ENCODE measurements at regions not wholly inside any gene's neighbourhood (a gene's known extent, or its start where the extent isn't known, plus 50 kb on each side); places are given as distances from the start of the nearest gene placed in this dataset.
"Not testable (repeated sequence)": the region's sequence is repeated elsewhere in the genome, so short reads cannot be mapped to it uniquely, and the experiment has no call there.

DNA sequence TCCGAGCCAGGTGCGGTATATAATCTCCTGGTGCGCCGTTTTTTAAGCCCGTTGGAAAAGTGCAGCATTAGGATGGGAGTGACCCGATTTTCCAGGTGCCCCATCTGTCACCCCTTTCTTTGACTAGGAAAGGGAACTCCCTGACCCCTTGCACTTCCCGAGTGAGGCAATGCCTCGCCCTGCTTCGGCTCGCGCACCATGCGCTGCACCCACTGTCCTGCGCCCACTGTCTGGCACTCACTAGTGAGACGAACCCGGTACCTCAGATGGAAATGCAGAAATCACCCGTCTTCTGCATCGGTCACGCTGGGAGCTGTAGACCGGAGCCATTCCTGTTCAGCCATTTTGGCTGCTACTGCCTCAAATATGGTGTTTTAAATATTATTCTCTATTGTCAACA lies 198.0 kb downstream of the MEIS1 start:
- H2AFZ ChIP-seq (ENCODE audit: insufficient read depth, low read length, poor library complexity); H3K4ac ChIP-seq (ENCODE audit: low read depth, low read length); H3K79me2 ChIP-seq (ENCODE audit: control insufficient read depth, insufficient read depth, low read length, poor library complexity); H3K14ac ChIP-seq (ENCODE audit: low read length); DNase-seq; H3K9me3 ChIP-seq (ENCODE audit: insufficient read depth, low read depth, low read length); H3K9ac ChIP-seq (ENCODE audit: low read length); H4K12ac ChIP-seq (ENCODE audit: low read depth, low read length); H3K27ac ChIP-seq (ENCODE audit: low read depth, low read length); H3K4me3 ChIP-seq (ENCODE audit: low read depth, low read length); H3K23ac ChIP-seq (ENCODE audit: low read length); H4K91ac ChIP-seq (ENCODE audit: low read depth, low read length); H2BK5ac ChIP-seq (ENCODE audit: low read depth, low read length, poor library complexity); H3K79me1 ChIP-seq (ENCODE audit: low read length); H3K36me3 ChIP-seq (ENCODE audit: control insufficient read depth in 1 of 2, insufficient read depth in 2 of 2, low read length in 2 of 2); H3K27me3 ChIP-seq (ENCODE audit: insufficient read depth, low read length); H3K18ac ChIP-seq (ENCODE audit: low read length); H3K4me2 ChIP-seq (ENCODE audit: low read length); H4K8ac ChIP-seq (ENCODE audit: low read depth, low read length); H2BK120ac ChIP-seq (ENCODE audit: insufficient read depth, low read length, poor library complexity); H2AK5ac ChIP-seq (ENCODE audit: low read length); H3K4me1 ChIP-seq (ENCODE audit: control insufficient read depth in 1 of 2, insufficient read depth in 2 of 2, low read length in 2 of 2); H2BK12ac ChIP-seq (ENCODE audit: low read length): not testable (repeated sequence)
- WGBS (ENCODE audit: extremely low coverage, insufficient coverage, insufficient read length): no CpG with 5 or more reads among the region's 19 CpGs

DNA sequence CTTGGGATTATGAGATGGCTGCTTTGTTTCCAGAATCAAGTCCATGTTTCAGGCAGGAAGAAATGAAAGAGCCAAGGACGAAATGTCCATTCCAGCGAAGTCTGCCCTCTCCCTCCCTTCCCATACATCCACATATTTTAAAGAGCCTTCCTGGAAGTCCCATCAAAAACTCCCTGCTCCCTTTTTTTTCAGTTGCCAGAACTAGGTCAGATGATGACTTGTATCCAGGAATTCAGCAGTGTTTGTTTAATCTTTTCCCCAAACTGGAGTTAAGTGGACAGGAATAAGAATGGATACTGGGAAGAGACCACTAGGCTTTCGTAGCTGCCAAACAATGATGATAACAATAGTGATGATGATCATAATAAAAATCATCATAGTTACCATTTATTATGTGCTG lies 198.7 kb downstream of the MEIS1 start:
- Histone ChIP-seq H2BK120ac (ENCODE audit: insufficient read depth, low read length, poor library complexity) (no peak overlapping the region), H3K18ac (ENCODE audit: low read length) (no peak overlapping the region), H3K4me2 (ENCODE audit: low read length) (no peak overlapping the region), H4K12ac (ENCODE audit: low read depth, low read length) (no peak overlapping the region), H4K91ac (ENCODE audit: low read depth, low read length) (no peak overlapping the region), H3K27ac (ENCODE audit: low read depth, low read length) (no peak overlapping the region), H3K9ac (ENCODE audit: low read length) (no peak overlapping the region), H2AK5ac (ENCODE audit: low read length) (no peak overlapping the region), H3K4ac (ENCODE audit: low read depth, low read length) (no peak overlapping the region), H2BK12ac (ENCODE audit: low read length) (no peak overlapping the region), H3K36me3 (ENCODE audit: control insufficient read depth in 1 of 2, insufficient read depth in 2 of 2, low read length in 2 of 2) (no peaks in the 10 kb centered on the region), H3K4me1 (ENCODE audit: control insufficient read depth in 1 of 2, insufficient read depth in 2 of 2, low read length in 2 of 2) (no peaks in the 10 kb centered on the region), H2BK5ac (ENCODE audit: low read depth, low read length, poor library complexity) (no peak overlapping the region), H3K79me2 (ENCODE audit: control insufficient read depth, insufficient read depth, low read length, poor library complexity) (no peaks in the 10 kb centered on the region), H3K14ac (ENCODE audit: low read length) (no peak overlapping the region), H4K8ac (ENCODE audit: low read depth, low read length) (no peak overlapping the region), H3K23ac (ENCODE audit: low read length) (no peak overlapping the region), H3K9me3 (ENCODE audit: insufficient read depth, low read depth, low read length) (peaks cover 2% of the 10 kb centered on the region), H3K4me3 (ENCODE audit: low read depth, low read length) (no peak overlapping the region), H2AFZ (ENCODE audit: insufficient read depth, low read length, poor library complexity) (no peak overlapping the region), H3K27me3 (ENCODE audit: insufficient read depth, low read length) (no peaks in the 10 kb centered on the region), H3K79me1 (ENCODE audit: low read length) (no peaks in the 10 kb centered on the region)
- no CpG with 5 or more reads among the region's 3 CpGs for WGBS (ENCODE audit: extremely low coverage, insufficient coverage, insufficient read length)
- DNase-seq: no peak

DNA sequence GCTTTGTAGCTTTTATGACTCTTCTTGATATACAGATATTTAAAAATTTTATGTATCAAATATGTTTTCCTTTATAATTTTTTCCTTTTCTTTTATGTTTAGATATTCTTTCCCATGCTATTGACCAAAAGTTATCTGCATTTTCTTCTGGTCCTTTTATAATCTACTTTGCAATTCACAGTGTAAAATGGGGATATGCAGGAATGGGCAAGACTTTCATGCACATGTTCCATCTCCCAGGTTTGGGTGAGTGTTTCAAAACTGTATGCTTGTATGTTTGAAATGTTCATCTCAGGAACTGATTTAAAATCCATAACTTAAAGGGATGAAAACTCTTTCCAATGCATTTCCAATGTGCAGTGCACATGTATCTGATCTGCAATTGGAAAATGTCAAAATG lies 199.9 kb downstream of the MEIS1 start:
- no peak overlapping the region for H3K18ac ChIP-seq (ENCODE audit: low read length)
- H2BK120ac ChIP-seq (ENCODE audit: insufficient read depth, low read length, poor library complexity): no peak overlapping the region
- H3K4me1 ChIP-seq (ENCODE audit: control insufficient read depth in 1 of 2, insufficient read depth in 2 of 2, low read length in 2 of 2): no peaks in the 10 kb centered on the region
- H3K27ac ChIP-seq (ENCODE audit: low read depth, low read length): no peak overlapping the region
- no peak overlapping the region for H3K14ac ChIP-seq (ENCODE audit: low read length)
- H3K4ac ChIP-seq (ENCODE audit: low read depth, low read length): no peak overlapping the region
- H3K9ac ChIP-seq (ENCODE audit: low read length): no peak overlapping the region
- H3K27me3 ChIP-seq (ENCODE audit: insufficient read depth, low read length): no peaks in the 10 kb centered on the region
- DNase-seq: no peak
- H3K79me2 ChIP-seq (ENCODE audit: control insufficient read depth, insufficient read depth, low read length, poor library complexity): no peaks in the 10 kb centered on the region
- no peaks in the 10 kb centered on the region for H3K36me3 ChIP-seq (ENCODE audit: control insufficient read depth in 1 of 2, insufficient read depth in 2 of 2, low read length in 2 of 2)
- no peaks in the 10 kb centered on the region for H3K79me1 ChIP-seq (ENCODE audit: low read length)
- H4K12ac ChIP-seq (ENCODE audit: low read depth, low read length): no peak overlapping the region
- H2BK5ac ChIP-seq (ENCODE audit: low read depth, low read length, poor library complexity): no peak overlapping the region
- no peak overlapping the region for H2BK12ac ChIP-seq (ENCODE audit: low read length)
- no peak overlapping the region for H4K91ac ChIP-seq (ENCODE audit: low read depth, low read length)
- H3K23ac ChIP-seq (ENCODE audit: low read length): no peak overlapping the region
- peaks cover 2% of the 10 kb centered on the region for H3K9me3 ChIP-seq (ENCODE audit: insufficient read depth, low read depth, low read length)
- H4K8ac ChIP-seq (ENCODE audit: low read depth, low read length): no peak overlapping the region
- no peak overlapping the region for H3K4me2 ChIP-seq (ENCODE audit: low read length)
- no peak overlapping the region for H3K4me3 ChIP-seq (ENCODE audit: low read depth, low read length)
- no peak overlapping the region for H2AFZ ChIP-seq (ENCODE audit: insufficient read depth, low read length, poor library complexity)
- no peak overlapping the region for H2AK5ac ChIP-seq (ENCODE audit: low read length)

DNA sequence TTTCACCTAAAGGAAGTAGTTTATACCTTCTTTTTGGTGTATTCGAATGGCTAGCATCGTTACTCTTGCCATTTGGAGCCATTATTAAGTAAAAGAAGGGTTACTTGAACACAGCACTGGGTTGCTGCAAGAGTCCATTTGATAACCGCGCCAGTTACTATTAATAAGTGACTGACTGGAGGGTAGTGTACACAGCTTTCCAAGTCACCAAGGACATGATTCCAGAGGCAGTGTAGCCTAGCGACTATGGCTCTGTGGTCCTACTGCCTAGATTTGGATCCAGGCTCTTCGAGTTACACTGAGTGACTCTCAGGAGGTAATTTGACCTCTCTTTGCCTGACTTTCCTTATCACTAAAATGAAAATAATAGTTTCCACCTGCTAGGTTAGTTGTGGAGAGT lies 206.8 kb downstream of the MEIS1 start:
- H3K4ac ChIP-seq (ENCODE audit: low read depth, low read length): no peak overlapping the region
- H3K79me1 ChIP-seq (ENCODE audit: low read length): no peaks in the 10 kb centered on the region
- H3K18ac ChIP-seq (ENCODE audit: low read length): no peak overlapping the region
- no peak overlapping the region for H3K9ac ChIP-seq (ENCODE audit: low read length)
- no peaks in the 10 kb centered on the region for H3K4me1 ChIP-seq (ENCODE audit: control insufficient read depth in 1 of 2, insufficient read depth in 2 of 2, low read length in 2 of 2)
- H3K4me2 ChIP-seq (ENCODE audit: low read length): no peak overlapping the region
- H3K4me3 ChIP-seq (ENCODE audit: low read depth, low read length): no peak overlapping the region
- no peak overlapping the region for H2AK5ac ChIP-seq (ENCODE audit: low read length)
- no peak overlapping the region for H2AFZ ChIP-seq (ENCODE audit: insufficient read depth, low read length, poor library complexity)
- no peaks in the 10 kb centered on the region for H3K36me3 ChIP-seq (ENCODE audit: control insufficient read depth in 1 of 2, insufficient read depth in 2 of 2, low read length in 2 of 2)
- H3K27ac ChIP-seq (ENCODE audit: low read depth, low read length): no peak overlapping the region
- no peak overlapping the region for H3K23ac ChIP-seq (ENCODE audit: low read length)
- H3K14ac ChIP-seq (ENCODE audit: low read length): no peak overlapping the region
- no peak overlapping the region for H2BK5ac ChIP-seq (ENCODE audit: low read depth, low read length, poor library complexity)
- no CpG with 5 or more reads among the region's 6 CpGs for WGBS (ENCODE audit: extremely low coverage, insufficient coverage, insufficient read length)
- no peaks in the 10 kb centered on the region for H3K9me3 ChIP-seq (ENCODE audit: insufficient read depth, low read depth, low read length)
- DNase-seq: no peak
- H3K79me2 ChIP-seq (ENCODE audit: control insufficient read depth, insufficient read depth, low read length, poor library complexity): no peaks in the 10 kb centered on the region
- no peak overlapping the region for H2BK120ac ChIP-seq (ENCODE audit: insufficient read depth, low read length, poor library complexity)
- no peak overlapping the region for H4K12ac ChIP-seq (ENCODE audit: low read depth, low read length)
- no peaks in the 10 kb centered on the region for H3K27me3 ChIP-seq (ENCODE audit: insufficient read depth, low read length)
- no peak overlapping the region for H2BK12ac ChIP-seq (ENCODE audit: low read length)
- no peak overlapping the region for H4K8ac ChIP-seq (ENCODE audit: low read depth, low read length)
- H4K91ac ChIP-seq (ENCODE audit: low read depth, low read length): no peak overlapping the region

- H2AFZ ChIP-seq (ENCODE audit: insufficient read depth, low read length, poor library complexity); H3K14ac ChIP-seq (ENCODE audit: low read length); H3K4me1 ChIP-seq (ENCODE audit: control insufficient read depth in 1 of 2, insufficient read depth in 2 of 2, low read length in 2 of 2); H3K79me2 ChIP-seq (ENCODE audit: control insufficient read depth, insufficient read depth, low read length, poor library complexity); H2BK120ac ChIP-seq (ENCODE audit: insufficient read depth, low read length, poor library complexity); H3K4me3 ChIP-seq (ENCODE audit: low read depth, low read length); H4K8ac ChIP-seq (ENCODE audit: low read depth, low read length); H3K4ac ChIP-seq (ENCODE audit: low read depth, low read length); H2BK12ac ChIP-seq (ENCODE audit: low read length); H3K36me3 ChIP-seq (ENCODE audit: control insufficient read depth in 1 of 2, insufficient read depth in 2 of 2, low read length in 2 of 2); H2AK5ac ChIP-seq (ENCODE audit: low read length); DNase-seq; H3K9me3 ChIP-seq (ENCODE audit: insufficient read depth, low read depth, low read length); H3K9ac ChIP-seq (ENCODE audit: low read length); H3K27ac ChIP-seq (ENCODE audit: low read depth, low read length); H4K91ac ChIP-seq (ENCODE audit: low read depth, low read length); H3K23ac ChIP-seq (ENCODE audit: low read length); H3K79me1 ChIP-seq (ENCODE audit: low read length); H3K27me3 ChIP-seq (ENCODE audit: insufficient read depth, low read length); H3K4me2 ChIP-seq (ENCODE audit: low read length); H3K18ac ChIP-seq (ENCODE audit: low read length); H4K12ac ChIP-seq (ENCODE audit: low read depth, low read length); H2BK5ac ChIP-seq (ENCODE audit: low read depth, low read length, poor library complexity): not testable (repeated sequence)
- no CpG with 5 or more reads among the region's 12 CpGs for WGBS (ENCODE audit: extremely low coverage, insufficient coverage, insufficient read length)
Observed at GRCh38 chr2:66648081-66648480, 213.2 kb downstream of the MEIS1 start.
